SW480 (cell line): ENCODE measurements at regions not wholly inside any gene's neighbourhood (a gene's known extent, or its start where the extent isn't known, plus 50 kb on each side); places are given as distances from the start of the nearest gene placed in this dataset.
A peak's percentile ranks its signal among the peaks of the same experiment; 100 is the strongest.
"Not testable (repeated sequence)": the region's sequence is repeated elsewhere in the genome, so short reads cannot be mapped to it uniquely, and the experiment has no call there.

Experiments used
- DNase-seq: peaks from one replicate; pipeline ENCODE4 v3.0.0-alpha.2; 2016; ENCODE audit warnings: low spot score

DNA sequence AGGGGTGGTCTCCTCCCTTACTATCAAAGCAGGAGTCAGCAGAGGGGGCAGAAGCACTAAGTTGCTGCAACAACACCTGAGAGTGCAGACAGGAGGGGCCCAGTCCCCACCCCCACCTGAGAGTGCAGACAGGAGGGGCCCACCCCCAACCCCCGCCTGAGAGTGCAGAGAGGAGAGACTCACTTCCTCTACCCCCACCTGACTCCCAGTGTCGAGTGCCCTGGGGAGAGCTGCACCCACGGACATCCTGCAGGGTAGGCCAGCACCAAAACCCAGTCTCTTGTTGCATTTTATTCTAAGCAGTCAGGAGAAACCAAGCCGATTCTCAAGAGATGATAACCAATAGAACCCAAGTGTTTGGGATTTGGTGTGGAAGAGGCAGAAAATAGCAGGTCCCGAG, 78.4 kb downstream of the NAPG start:
- no peak for DNase-seq

DNA sequence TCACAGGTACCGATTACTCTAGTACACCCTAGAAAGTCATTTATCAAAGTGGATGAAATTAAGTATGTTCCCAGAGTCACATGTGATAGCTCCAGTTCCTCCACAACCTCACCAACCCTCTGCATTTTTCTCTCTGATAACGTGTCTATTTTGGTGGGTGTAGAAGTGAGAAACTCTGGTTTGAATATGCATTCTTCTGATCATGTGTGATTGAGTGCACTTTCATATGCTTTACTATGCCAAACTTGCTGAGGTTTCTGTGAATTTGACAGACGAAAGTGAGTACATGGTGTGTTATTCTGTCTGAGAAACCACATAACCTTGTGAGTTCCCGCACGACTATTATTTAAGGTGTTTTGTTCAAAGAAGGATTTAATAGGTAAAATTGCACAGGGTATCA, 81.1 kb downstream of the NAPG start:
- not testable (repeated sequence) for DNase-seq

DNA sequence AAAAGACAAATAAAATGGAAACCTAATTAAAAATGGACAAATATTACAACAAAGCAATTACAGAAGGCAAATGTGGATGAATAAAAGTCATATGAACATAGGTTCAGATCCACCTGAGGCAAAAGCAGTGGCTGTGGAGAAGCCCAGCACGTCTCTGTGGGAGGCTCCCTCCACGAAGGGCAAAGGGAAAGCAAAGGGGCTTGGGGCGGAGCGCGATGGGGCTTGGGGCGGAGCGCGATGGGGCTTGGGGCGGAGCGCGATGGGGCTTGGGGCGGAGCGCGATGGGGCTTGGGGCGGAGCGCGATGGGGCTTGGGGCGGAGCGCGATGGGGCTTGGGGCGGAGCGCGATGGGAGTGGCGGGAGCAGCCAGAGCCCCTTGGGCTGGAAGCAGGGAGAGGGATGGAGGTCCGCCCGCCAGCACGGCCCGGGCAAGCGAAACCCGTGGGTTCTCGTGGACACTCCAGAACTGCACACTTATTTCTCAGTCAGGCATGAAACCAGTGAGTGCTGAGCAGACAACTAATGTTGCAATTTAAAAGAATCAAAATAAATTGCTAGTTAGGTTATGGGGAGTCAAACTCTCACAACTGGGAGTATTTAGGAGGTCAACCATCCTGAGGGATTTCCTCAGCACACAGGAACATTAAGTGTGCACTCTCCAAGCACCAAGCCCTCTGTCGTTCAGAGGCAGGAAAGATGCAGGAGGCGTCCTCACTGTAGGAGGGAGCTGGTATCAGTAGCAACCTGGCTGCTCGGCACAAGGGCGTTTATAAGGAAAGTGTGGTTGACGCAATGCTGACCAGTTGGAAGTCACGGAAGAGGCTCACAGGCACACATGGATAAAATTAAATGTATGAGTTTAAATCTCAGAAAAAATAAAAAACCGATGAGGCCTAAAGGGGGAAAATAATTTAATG, 81.8 kb downstream of the NAPG start:
- not testable (repeated sequence) for DNase-seq

DNA sequence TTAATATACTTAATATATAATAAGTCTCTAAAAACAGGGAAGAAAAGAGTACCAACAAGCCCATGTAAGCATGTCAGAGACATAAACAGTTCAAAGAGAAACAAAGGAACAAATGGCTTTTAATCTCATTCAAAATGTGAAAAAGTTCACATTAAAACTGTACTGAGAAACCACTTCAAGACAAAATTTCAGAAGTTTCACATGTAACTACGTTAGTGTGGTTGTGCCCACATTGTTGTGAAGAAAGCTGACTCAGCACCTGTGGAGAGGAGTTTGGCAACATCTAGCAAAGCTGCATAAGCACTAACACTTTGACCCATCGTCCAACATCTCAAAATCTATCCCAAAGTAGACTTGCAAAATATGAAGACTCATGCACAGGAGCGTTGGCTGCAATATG, 82.6 kb downstream of the NAPG start:
- DNase-seq: not testable (repeated sequence)

DNA sequence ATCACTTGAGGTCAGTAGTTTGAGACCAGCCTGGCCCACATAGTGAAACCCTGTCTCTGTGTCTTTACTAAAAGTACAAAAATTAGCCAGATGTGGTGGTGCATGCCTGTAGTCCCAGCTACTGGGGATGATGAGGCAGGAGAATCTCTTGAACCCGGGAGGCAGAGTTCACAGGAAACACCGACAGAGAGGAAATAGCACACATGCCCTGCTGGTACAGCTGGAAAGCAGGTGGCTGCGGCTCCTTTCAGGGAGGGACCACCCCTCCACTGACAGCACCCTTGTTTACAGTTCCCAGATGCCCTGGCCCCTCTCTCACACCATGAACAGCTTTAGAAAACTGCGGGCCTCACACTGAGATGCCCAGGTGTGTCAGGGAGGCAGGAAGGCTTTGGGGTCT, 83.2 kb downstream of the NAPG start:
- not testable (repeated sequence) for DNase-seq

DNA sequence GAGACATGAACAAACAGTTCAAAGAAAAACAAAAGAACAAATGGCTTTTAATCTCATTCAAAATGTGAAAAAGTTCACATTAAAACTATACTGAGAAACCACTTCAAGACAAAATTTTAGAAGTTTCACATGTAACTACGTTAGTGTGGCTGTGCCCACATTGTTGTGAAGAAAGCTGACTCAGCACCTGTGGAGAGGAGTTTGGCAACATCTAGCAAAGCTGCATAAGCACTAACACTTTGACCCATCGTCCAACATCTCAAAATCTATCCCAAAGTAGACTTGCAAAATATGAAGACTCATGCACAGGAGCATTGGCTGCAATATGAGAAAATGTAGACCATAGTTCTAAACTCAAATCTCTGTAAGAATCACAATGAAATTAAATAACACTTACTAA, 87.4 kb downstream of the NAPG start:
- not testable (repeated sequence) for DNase-seq

DNA sequence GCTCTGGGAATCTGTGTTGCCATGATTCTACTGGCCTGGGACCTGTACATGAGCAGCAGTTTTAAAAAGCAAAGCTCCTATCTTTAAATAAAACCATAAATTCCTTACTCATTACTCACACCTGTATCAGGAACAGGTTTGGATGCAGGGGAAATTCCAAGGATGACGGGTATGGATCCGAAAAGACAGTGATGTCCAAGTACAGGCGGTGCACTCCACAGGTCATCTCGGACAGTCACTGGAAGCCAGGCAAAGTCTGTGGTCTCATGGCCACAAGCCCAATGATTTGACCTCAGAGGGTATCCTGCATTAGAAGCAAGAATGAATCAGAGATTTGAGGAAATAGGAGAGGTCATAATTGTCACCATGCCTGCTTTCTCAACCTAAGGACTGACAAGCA, 90.9 kb downstream of the NAPG start:
- peak; percentile 20 for DNase-seq

DNA sequence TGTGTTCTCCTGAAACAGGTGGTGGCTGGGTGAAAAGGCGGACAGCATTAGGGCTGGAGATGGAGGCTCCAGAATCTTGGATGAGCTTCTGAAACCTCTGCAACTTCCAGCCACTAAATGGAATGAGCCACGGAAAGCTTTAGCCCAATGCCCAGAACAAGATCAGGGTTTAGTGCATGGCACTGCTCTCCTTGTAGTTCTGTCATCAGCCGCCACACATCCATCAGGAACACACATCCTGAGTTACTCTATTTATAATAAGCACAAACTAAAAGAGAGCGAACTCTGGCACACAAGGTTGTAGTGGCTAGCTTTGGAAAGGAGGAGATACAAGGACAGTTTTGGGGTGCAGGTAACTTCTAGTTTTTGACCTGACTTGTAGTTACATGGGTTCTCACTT, 93.0 kb downstream of the NAPG start:
- not testable (repeated sequence) for DNase-seq

DNA sequence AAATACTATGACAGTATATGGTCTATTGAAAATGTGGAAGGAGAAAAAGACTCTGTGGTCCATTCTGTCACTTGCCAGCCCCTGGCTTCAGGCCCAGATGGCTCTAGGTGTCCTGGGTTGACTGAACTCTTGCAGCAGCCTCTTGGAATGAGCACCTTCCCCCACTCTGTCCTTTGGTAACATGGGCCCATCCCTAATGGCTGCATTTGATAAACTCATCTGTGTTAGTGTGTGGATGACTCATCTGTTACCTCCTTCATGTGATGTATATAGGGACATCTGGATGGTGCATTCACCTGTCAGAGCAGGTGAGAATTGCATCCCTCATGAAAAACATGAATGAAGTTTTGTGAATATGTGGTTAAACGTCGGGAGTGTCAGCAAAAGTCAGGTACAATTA, 93.5 kb downstream of the NAPG start:
- DNase-seq: not testable (repeated sequence)

DNA sequence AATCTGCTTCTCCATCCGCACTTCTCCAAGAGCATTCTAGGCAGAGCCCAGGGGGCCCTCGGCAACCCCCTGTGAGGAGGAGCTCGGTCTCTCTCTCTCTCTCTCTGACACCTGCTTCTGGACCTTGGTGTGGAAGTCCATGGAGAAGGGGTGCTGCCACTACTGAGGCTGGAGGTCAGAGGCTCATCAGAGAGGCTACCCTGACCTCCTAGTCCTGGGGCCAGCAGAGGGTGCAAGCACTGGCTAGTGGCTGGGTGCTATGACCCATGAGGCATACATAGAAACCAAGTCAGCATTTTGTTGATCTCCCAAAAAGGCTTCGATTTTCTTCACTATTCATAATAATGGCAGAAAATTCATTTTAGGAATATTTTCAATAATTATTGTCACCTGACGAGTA, 94.0 kb downstream of the NAPG start:
- not testable (repeated sequence) for DNase-seq
